NT2/D1 (cell line): ENCODE measurements at regions not wholly inside any gene's neighbourhood (a gene's known extent, or its start where the extent isn't known, plus 50 kb on each side); places are given as distances from the start of the nearest gene placed in this dataset.

Experiments used
- DNase-seq: peaks from one replicate; pipeline ENCODE4 v3.0.0-alpha.2; 2011; ENCODE audit warnings: low read depth, low spot score
- H3K27me3 ChIP-seq: 2 replicates; pipeline ENCODE4 v1.6.0; 2011; ENCODE audit warnings: mild to moderate bottlenecking; ENCODE audit not compliant: insufficient read length, insufficient read depth
- H3K36me3 ChIP-seq: 2 replicates; pipeline ENCODE4 v1.6.1; 2011; ENCODE audit warnings: mild to moderate bottlenecking, low read length, mixed read lengths; ENCODE audit not compliant: insufficient read depth, insufficient read length
- H3K4me1 ChIP-seq: 2 replicates; pipeline ENCODE4 v1.5.1; 2011; ENCODE audit not compliant: insufficient read depth, insufficient read length
- H3K4me3 ChIP-seq: 2 replicates; pipeline ENCODE4 v1.5.1; 2011; ENCODE audit warnings: low read depth; ENCODE audit not compliant: insufficient read length
- H3K9ac ChIP-seq: 2 replicates; pipeline ENCODE4 v1.6.0; 2011; ENCODE audit warnings: low read depth; ENCODE audit not compliant: insufficient read length
- H3K9me3 ChIP-seq: 2 replicates; pipeline ENCODE4 v1.5.1; 2011; ENCODE audit warnings: mild to moderate bottlenecking, low read length; ENCODE audit not compliant: insufficient read depth
- SUZ12 ChIP-seq: IDR thresholded peaks from 2 replicates; pipeline ENCODE4 v1.6.1; 2011; ENCODE audit not compliant: insufficient read length, insufficient read depth; ENCODE audit errors: extremely low read depth
- YY1 ChIP-seq: IDR thresholded peaks from 2 replicates; pipeline ENCODE4 v1.6.1; 2011; ENCODE audit not compliant: insufficient read length, insufficient read depth
- ZNF274 ChIP-seq: IDR thresholded peaks from 2 replicates; pipeline ENCODE4 v1.6.1; 2011; ENCODE audit warnings: mild to moderate bottlenecking, low read depth, low read length

GRCh38 chrX:102067966-102068723, 57.3 kb upstream of the TCEAL2 start:
- Histone ChIP-seq H3K9me3 (peaks cover 26% of the 10 kb centered on the region), H3K4me3 (no peak overlapping the region), H3K4me1 (no peaks in the 10 kb centered on the region), H3K36me3 (no peaks in the 10 kb centered on the region), H3K27me3 (no peaks in the 10 kb centered on the region), H3K9ac (no peak overlapping the region)
- TF ChIP-seq YY1 (no peak), SUZ12 (no peak)
- DNase-seq = no peak

- Histone ChIP-seq H3K27me3 (no peaks in the 10 kb centered on the region), H3K4me1 (no peaks in the 10 kb centered on the region), H3K36me3 (no peaks in the 10 kb centered on the region), H3K4me3 (no peak overlapping the region), H3K9ac (no peak overlapping the region), H3K9me3 (peaks cover 44% of the 10 kb centered on the region)
- DNase-seq = no peak
- no peak for TF ChIP-seq YY1
- no peak for TF ChIP-seq SUZ12
- TF ChIP-seq ZNF274 = no peak
These were observed 61.9 kb upstream of the TCEAL2 start for GRCh38 chrX:102063445-102064074.

DNA sequence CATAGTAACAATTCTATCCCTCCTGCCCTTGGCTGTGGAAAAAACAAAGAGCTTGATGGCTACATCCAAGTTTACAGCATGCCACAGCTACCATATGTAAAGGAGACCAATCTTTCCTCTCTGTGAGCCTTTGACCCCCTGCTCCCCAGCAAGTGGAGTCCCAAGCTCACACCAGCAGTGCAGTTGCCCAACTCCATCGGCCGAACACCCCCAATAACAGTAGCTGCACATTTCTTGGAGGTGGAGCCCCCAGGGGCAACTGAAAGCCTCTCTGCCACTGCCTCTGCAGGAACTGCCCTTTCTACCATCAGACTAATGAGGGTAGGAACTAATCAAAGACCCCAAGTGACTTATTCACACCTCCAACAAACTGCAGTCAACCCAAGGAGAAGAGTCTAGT, 81.0 kb upstream of the TCEAL2 start:
- H3K36me3 ChIP-seq = no peaks in the 10 kb centered on the region
- H3K4me3 ChIP-seq = no peak overlapping the region
- H3K27me3 ChIP-seq = no peaks in the 10 kb centered on the region
- H3K9ac ChIP-seq = no peak overlapping the region
- DNase-seq = no peak
- no peaks in the 10 kb centered on the region for H3K4me1 ChIP-seq
- no peak for TF ChIP-seq YY1
- TF ChIP-seq SUZ12 = no peak
- TF ChIP-seq ZNF274 = no peak
- no peaks in the 10 kb centered on the region for H3K9me3 ChIP-seq

DNA sequence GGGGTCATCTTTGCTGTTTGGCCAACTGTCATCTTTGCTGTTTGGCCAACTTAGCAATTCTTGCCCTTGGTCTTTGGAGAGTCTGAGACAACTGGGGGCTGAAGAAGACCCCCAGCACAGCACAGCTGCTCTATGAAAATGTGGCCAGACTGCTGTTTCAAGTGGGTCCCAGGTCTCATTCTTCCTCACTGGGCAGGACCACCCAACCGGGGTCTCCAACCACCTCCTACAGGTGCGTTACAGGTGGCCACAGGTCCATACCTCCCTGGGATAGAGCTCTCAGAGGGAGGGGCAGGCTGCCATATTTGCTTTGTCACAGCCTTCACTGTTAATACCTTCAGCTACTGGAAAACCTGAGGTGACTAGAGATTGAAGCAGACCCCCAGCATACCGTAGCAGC, 82.1 kb upstream of the TCEAL2 start:
- TF ChIP-seq YY1 = no peak
- Histone ChIP-seq H3K4me3 (no peak overlapping the region), H3K9me3 (no peaks in the 10 kb centered on the region), H3K4me1 (no peaks in the 10 kb centered on the region), H3K9ac (no peak overlapping the region), H3K36me3 (no peaks in the 10 kb centered on the region), H3K27me3 (no peaks in the 10 kb centered on the region)
- DNase-seq = no peak

DNA sequence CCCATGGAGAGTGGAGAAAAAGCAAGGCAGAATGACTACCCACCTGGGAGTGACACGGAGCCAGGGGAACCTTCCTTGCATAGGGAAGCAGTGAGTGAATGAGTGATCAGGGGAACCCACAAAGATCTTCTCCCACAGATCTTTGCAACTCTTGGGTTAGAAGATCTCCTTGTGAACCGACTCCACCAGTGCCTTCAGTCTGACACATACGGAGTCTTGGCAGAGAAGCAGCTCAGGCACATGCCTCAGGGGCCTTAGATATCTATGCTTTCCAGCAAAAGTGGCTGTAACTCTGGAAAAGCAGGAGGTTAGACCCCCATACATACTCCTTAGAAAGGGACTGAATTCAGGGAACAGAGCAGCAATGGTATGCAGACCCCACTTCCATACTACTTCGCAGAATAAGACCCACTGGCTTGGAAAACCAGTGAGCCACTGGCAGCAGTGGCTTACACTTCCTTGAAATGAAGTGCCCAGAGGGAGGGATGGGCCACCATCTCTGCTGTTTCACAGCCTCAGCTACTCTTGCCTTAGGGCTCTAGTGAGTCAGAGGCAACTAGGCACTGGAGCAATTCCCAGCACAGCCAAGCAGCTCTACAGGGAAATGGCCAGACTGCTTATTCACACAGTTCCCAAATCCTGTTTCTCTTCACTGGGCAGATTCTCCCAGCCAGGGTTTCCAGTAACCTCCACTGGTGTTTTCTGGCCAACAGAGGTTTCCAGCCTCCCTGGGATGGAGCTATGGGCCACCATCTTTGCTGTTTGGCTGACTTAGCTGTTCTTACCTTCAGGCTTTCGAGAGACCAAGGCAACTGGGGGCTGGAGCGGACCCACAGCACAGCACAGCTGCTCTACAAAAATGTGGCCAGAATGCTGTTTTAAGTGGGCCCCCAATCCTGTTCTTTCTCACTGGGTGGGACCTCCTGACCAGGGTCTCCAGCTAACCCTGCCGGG, 82.8 kb upstream of the TCEAL2 start:
- H3K36me3 ChIP-seq = no peaks in the 10 kb centered on the region
- H3K4me1 ChIP-seq = no peaks in the 10 kb centered on the region
- DNase-seq = no peak
- TF ChIP-seq ZNF274 (no peak), SUZ12 (no peak), YY1 (no peak)
- no peaks in the 10 kb centered on the region for H3K9me3 ChIP-seq
- no peak overlapping the region for H3K4me3 ChIP-seq
- no peaks in the 10 kb centered on the region for H3K27me3 ChIP-seq
- no peak overlapping the region for H3K9ac ChIP-seq

GRCh38 chrX:102029026-102029425, 96.5 kb upstream of the TCEAL2 start:
- H3K4me3 ChIP-seq = no peak overlapping the region
- H3K27me3 ChIP-seq = no peaks in the 10 kb centered on the region
- H3K9me3 ChIP-seq = peaks cover 8% of the 10 kb centered on the region; the same call in 1 of the 2 replicates
- TF ChIP-seq YY1 = no peak
- no peak for TF ChIP-seq ZNF274
- TF ChIP-seq SUZ12 = no peak
- no peak overlapping the region for H3K9ac ChIP-seq
- no peaks in the 10 kb centered on the region for H3K4me1 ChIP-seq
- H3K36me3 ChIP-seq = no peaks in the 10 kb centered on the region
- DNase-seq = no peak

DNA sequence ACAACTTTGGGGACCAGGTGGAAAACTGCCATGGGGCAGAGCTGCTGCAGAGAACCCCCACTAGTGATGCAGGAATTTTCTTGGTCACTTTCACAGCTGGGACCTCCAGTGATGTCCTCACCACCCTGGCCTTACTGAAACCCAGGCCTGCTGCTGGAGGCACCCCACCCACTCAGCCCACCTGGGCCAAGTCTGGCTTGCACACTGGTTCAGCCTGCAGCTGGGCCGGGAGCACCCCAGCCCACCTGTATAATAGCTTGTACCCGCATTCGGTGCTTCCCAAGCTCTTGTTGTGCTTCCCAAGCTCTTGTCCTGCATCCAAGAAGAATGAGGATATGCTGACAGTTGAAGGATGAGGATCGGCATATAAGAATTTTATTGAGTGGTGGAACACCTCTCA, 86.4 kb upstream of the ZMAT1 start:
- Histone ChIP-seq H3K4me1 (no peaks in the 10 kb centered on the region), H3K36me3 (no peaks in the 10 kb centered on the region), H3K9ac (no peak overlapping the region), H3K9me3 (no peaks in the 10 kb centered on the region), H3K4me3 (no peak overlapping the region), H3K27me3 (no peaks in the 10 kb centered on the region)
- TF ChIP-seq YY1 (no peak), SUZ12 (no peak), ZNF274 (no peak)
- no peak for DNase-seq
